Testis (tissue), 2 donors: ENCODE measurements at regions not wholly inside any gene's neighbourhood (a gene's known extent, or its start where the extent isn't known, plus 50 kb on each side); places are given as distances from the start of the nearest gene placed in this dataset.

Experiments
- POLR2A ChIP-seq: fragments of 450-650 bp; IDR thresholded peaks from one replicate; pipeline ENCODE4 v1.6.1; 2017; ENCODE audit warnings: antibody characterized with exemption, mild to moderate bottlenecking, moderate library complexity
- TF ChIP-seq, protein P1 (sequence below), 3 experiments: fragments of 450-650 bp in 2 of 3; fragments of 200-600 bp in 1 of 3; sonication (generic) in 1 of 3; IDR thresholded peaks; one replicate each; pipeline ENCODE4 v1.5.1; 2016 to 2019; ENCODE audit warnings: antibody characterized with exemption in 3 of 3, mild to moderate bottlenecking in 2 of 3, moderate library complexity in 1 of 3

- TF ChIP-seq POLR2A = no peak
- TF ChIP-seq, protein P1, sequence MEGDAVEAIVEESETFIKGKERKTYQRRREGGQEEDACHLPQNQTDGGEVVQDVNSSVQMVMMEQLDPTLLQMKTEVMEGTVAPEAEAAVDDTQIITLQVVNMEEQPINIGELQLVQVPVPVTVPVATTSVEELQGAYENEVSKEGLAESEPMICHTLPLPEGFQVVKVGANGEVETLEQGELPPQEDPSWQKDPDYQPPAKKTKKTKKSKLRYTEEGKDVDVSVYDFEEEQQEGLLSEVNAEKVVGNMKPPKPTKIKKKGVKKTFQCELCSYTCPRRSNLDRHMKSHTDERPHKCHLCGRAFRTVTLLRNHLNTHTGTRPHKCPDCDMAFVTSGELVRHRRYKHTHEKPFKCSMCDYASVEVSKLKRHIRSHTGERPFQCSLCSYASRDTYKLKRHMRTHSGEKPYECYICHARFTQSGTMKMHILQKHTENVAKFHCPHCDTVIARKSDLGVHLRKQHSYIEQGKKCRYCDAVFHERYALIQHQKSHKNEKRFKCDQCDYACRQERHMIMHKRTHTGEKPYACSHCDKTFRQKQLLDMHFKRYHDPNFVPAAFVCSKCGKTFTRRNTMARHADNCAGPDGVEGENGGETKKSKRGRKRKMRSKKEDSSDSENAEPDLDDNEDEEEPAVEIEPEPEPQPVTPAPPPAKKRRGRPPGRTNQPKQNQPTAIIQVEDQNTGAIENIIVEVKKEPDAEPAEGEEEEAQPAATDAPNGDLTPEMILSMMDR (IDR thresholded peaks at IDR 0.05) = no peak
These were observed 934.9 kb downstream of the KCNJ2 start for GRCh38 chr17:71104225-71104624.
